GM23248 (cell line): ENCODE measurements at regions not wholly inside any gene's neighbourhood (a gene's known extent, or its start where the extent isn't known, plus 50 kb on each side); places are given as distances from the start of the nearest gene placed in this dataset.

Experiments
- DNase-seq: peaks from one replicate; pipeline ENCODE4 v3.0.0-alpha.2; 2015
- H2AFZ ChIP-seq: fragments of 200-600 bp; sonication (generic); 2 replicates; pipeline ENCODE4 v1.6.1; 2016; ENCODE audit warnings: antibody characterized with exemption
- H3F3A ChIP-seq: fragments of 200-600 bp; sonication (generic); 2 replicates; pipeline ENCODE4 v1.6.1; 2016; ENCODE audit warnings: mild to moderate bottlenecking, antibody characterized with exemption, mixed run types; ENCODE audit not compliant: insufficient read depth
- H3K27ac ChIP-seq: fragments of 200-600 bp; sonication (generic); 2 replicates; pipeline ENCODE4 v1.5.1; 2016; ENCODE audit warnings: mild to moderate bottlenecking
- H3K27me3 ChIP-seq: fragments of 200-600 bp; sonication (generic); replicated peaks from 2 replicates; pipeline ENCODE4 v1.6.1; 2016; ENCODE audit warnings: mild to moderate bottlenecking; ENCODE audit not compliant: insufficient read depth
- H3K36me3 ChIP-seq: fragments of 200-600 bp; sonication (generic); 2 replicates; pipeline ENCODE4 v1.6.1; 2016; ENCODE audit warnings: low read depth, mild to moderate bottlenecking
- H3K4me1 ChIP-seq: fragments of 200-600 bp; sonication (generic); 2 replicates; pipeline ENCODE4 v1.6.1; 2016; ENCODE audit warnings: mild to moderate bottlenecking; ENCODE audit not compliant: insufficient read depth
- H3K4me2 ChIP-seq: fragments of 200-600 bp; sonication (generic); one replicate; pipeline ENCODE4 v1.6.1; 2016; ENCODE audit warnings: mild to moderate bottlenecking; ENCODE audit not compliant: unreplicated experiment
- H3K4me3 ChIP-seq: fragments of 200-600 bp; sonication (generic); 2 replicates; pipeline ENCODE4 v1.5.1; 2016; ENCODE audit warnings: mild to moderate bottlenecking
- H3K79me2 ChIP-seq: fragments of 200-600 bp; sonication (generic); 2 replicates; pipeline ENCODE4 v1.6.1; 2016; ENCODE audit warnings: mild to moderate bottlenecking; ENCODE audit not compliant: insufficient read depth
- H3K9ac ChIP-seq: fragments of 200-600 bp; sonication (generic); 2 replicates; pipeline ENCODE4 v1.6.1; 2016; ENCODE audit warnings: mild to moderate bottlenecking
- H3K9me2 ChIP-seq: fragments of 200-600 bp; sonication (generic); 2 replicates; pipeline ENCODE4 v1.6.1; 2016; ENCODE audit warnings: mixed run types, mild to moderate bottlenecking, moderate library complexity; ENCODE audit not compliant: insufficient read depth
- H3K9me3 ChIP-seq: fragments of 200-600 bp; sonication (generic); one replicate; pipeline ENCODE4 v1.6.1; 2017; ENCODE audit warnings: low read depth
- H4K20me1 ChIP-seq: fragments of 200-600 bp; sonication (generic); 2 replicates; pipeline ENCODE4 v1.6.0; 2016; ENCODE audit not compliant: insufficient read depth
- EZH2 ChIP-seq: fragments of 200-600 bp; sonication (generic); IDR thresholded peaks from 2 replicates; pipeline ENCODE4 v1.6.1; 2018; ENCODE audit warnings: antibody characterized with exemption, mild to moderate bottlenecking; ENCODE audit not compliant: insufficient read depth, poor library complexity, severe bottlenecking
- EZH2phosphoT487 ChIP-seq: fragments of 200-600 bp; sonication (generic); IDR thresholded peaks from 2 replicates; pipeline ENCODE4 v1.6.1; 2018; ENCODE audit warnings: antibody characterized with exemption, moderate library complexity, mild to moderate bottlenecking, low read depth; ENCODE audit not compliant: insufficient read depth
- WGBS, 2 experiments: methylation state at CpG; one replicate each; pipeline ENCODE4 v1.1.6; 2015 to 2017; ENCODE audit warnings: low lambda C conversion rate in 2 of 2, low coverage in 1 of 2; ENCODE audit errors: missing lambda C conversion rate in 2 of 2; 5-methylcytosine and 5-hydroxymethylcytosine counted together
- in situ Hi-C: fragments of 300-500 bp; cut with MboI; formaldehyde crosslinking; loops from 2 replicates; pipeline ENCODE4 v1.15.0; 2020

DNA sequence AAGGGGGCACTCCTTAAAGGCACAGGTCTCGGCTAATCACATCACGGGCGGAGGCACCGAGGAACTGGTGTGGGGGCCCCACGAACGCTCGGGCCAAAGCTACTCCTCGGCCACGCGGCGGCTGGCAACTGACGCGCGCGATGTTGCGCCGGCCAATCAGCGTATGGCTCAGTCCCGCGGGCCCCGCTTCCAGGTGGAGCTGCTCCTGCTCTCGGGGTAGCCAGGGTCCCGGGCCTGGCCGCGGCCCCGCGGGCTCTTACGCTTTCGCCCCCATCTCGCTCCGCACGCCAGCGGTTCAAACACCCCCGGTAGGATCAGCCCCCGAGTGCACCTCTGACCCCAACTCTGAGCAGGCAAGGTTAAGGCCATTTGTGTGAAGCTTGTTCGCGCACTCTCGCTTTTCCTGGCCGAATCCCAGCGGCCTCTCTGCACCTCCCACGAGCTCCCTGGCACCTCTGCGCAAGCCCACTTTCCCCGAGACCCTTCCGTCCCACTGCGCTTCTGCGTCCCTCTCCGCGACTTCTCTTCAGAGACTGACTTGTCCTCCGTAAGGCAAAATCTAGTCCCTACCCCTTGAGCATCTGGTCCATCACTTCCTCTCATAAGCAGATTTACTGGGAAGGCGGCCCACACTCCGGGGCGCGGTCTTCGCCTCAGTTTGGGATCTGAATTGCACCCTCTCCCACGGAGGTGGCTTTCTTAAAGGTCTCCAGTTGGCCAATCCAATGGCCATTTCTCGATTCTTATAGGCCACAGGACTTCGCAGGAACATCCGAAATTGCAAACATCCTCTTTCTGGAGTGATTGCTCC lies 200.9 kb upstream of the TBX20 start:
- H3K36me3 ChIP-seq: no peaks in the 10 kb centered on the region
- no peaks in the 10 kb centered on the region for H3K9me3 ChIP-seq
- WGBS, 2 experiments: 9 to 13% methylated on average over 47 to 57 of the region's 58 CpGs
- H4K20me1 ChIP-seq: no peaks in the 10 kb centered on the region
- no peak for TF ChIP-seq EZH2
- no peak for TF ChIP-seq EZH2phosphoT487
- no peak overlapping the region for H3K4me2 ChIP-seq
- H3K4me1 ChIP-seq: no peaks in the 10 kb centered on the region
- in situ Hi-C loops: no loop called here
- no peak overlapping the region for H2AFZ ChIP-seq
- H3K4me3 ChIP-seq: no peak overlapping the region
- H3F3A ChIP-seq: no peaks in the 10 kb centered on the region
- no peaks in the 10 kb centered on the region for H3K9me2 ChIP-seq
- H3K27me3 ChIP-seq: peaks cover 19% of the 10 kb centered on the region; the same call in 1 of the 2 replicates
- no peak overlapping the region for H3K27ac ChIP-seq
- no peak overlapping the region for H3K9ac ChIP-seq
- H3K79me2 ChIP-seq: no peaks in the 10 kb centered on the region
- DNase-seq: no peak

DNA sequence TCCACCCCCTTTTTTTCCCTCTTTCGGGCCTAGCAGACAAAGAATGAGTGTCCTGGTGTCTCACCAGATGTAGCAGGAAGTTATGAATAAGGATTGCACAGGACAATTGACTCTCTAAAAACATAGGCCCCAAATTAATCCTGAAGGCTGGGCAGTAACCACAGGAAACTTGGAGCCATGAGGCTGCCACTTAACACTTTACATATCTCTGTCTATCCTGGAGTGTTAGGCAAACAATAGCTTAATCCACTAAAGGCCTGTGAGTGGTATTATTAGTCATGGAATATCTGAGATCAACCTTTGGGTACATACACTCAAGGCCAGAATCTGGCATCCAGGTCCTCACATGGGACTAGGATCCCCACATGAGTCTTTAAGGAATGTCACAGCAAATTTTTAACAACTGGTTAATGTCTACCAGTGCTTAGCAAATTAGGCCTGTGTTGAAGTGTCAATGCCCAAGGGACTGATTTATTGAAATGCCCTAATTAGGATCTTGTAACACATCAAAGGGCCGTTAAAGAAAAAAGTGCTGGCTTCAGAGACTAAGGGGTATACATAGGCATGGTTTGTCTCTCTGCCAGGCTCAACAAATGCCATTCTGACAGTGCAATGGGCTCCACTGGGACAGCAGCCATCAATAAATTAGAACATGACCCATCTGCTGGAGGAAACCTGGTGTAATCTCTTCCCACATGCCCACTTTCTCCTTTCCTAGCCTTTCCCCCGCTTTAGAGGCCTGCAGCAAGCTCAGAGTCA lies 196.7 kb upstream of the TBX20 start:
- Histone ChIP-seq H3K36me3 (no peaks in the 10 kb centered on the region), H3K9me2 (no peaks in the 10 kb centered on the region), H4K20me1 (no peaks in the 10 kb centered on the region), H3K79me2 (no peaks in the 10 kb centered on the region), H3K27me3 (peaks cover 19% of the 10 kb centered on the region; the same call in 1 of the 2 replicates), H3K9ac (no peak overlapping the region), H3K27ac (no peak overlapping the region), H3K9me3 (no peaks in the 10 kb centered on the region), H3K4me2 (no peak overlapping the region), H2AFZ (no peak overlapping the region), H3K4me3 (no peak overlapping the region), H3F3A (no peaks in the 10 kb centered on the region), H3K4me1 (no peaks in the 10 kb centered on the region)
- TF ChIP-seq EZH2phosphoT487 (no peak), EZH2 (no peak)
- DNase-seq: no peak
- WGBS, 2 experiments: 3 to 9% methylated on average over 3 of the region's 3 CpGs
- in situ Hi-C loops: no loop called here

DNA sequence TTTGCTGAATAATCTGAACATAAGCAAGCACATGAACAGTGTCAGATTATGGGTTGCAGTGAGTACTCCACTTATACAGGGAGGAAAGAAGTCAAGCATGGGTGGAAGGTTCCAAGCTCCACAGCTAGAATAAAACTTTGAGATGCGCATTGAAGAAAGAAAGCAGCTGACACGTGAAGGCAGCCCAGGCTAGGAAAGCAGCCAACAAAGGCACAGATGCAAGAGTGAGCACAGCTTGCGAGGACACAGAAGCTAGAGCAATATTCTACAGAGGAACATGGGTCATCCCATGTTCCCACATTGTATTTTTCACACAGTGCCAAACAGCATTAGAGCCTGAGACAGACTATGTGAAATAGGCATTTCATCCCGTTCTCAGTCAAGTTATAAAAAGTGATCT lies 194.6 kb upstream of the TBX20 start:
- no peak overlapping the region for H3K27ac ChIP-seq
- H2AFZ ChIP-seq: no peak overlapping the region
- H3F3A ChIP-seq: no peaks in the 10 kb centered on the region
- DNase-seq: no peak
- no peaks in the 10 kb centered on the region for H3K4me1 ChIP-seq
- H3K4me3 ChIP-seq: no peak overlapping the region
- no peaks in the 10 kb centered on the region for H3K9me3 ChIP-seq
- no peak overlapping the region for H3K9ac ChIP-seq
- H4K20me1 ChIP-seq: no peaks in the 10 kb centered on the region
- H3K9me2 ChIP-seq: no peaks in the 10 kb centered on the region
- no peaks in the 10 kb centered on the region for H3K36me3 ChIP-seq
- 0 out of 2 replicates have a peak, but pooled peaks cover 6% of the 10 kb centered on the region for H3K27me3 ChIP-seq
- TF ChIP-seq EZH2phosphoT487 (no peak), EZH2 (no peak)
- in situ Hi-C loops: no loop called here
- 4 to 6% methylated on average over 4 of the region's 4 CpGs for WGBS, 2 experiments
- no peak overlapping the region for H3K4me2 ChIP-seq
- H3K79me2 ChIP-seq: no peaks in the 10 kb centered on the region

DNA sequence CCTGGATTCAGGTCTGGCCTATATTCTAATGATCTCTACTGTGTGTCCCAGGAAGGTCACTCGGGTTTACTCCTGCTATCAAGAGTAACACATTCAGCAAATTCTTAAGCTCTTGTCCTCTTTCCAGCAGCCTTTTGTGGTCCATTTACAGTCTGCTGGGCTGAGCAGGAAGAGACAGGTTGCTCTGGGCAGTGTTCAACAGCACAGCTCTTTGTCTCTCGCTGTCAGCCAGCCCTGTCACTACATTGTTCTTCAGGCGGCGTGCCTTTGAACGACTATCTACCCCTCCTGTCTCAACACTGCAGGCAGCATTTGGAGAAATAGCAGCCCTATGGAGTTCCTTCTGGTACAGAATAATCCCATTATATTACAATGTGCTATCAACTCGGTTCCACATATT lies 192.2 kb upstream of the TBX20 start:
- Histone ChIP-seq H3K36me3 (no peaks in the 10 kb centered on the region), H3K79me2 (no peaks in the 10 kb centered on the region), H3K4me3 (no peak overlapping the region), H3K4me1 (no peaks in the 10 kb centered on the region), H3K27ac (no peak overlapping the region), H3K9me2 (no peaks in the 10 kb centered on the region), H3F3A (no peaks in the 10 kb centered on the region), H4K20me1 (no peaks in the 10 kb centered on the region), H3K9ac (no peak overlapping the region), H3K27me3 (no peaks in the 10 kb centered on the region), H3K4me2 (no peak overlapping the region), H3K9me3 (no peaks in the 10 kb centered on the region), H2AFZ (no peak overlapping the region)
- WGBS, 2 experiments: 18 to 24% methylated on average over 6 of the region's 6 CpGs
- in situ Hi-C loops: no loop called here
- TF ChIP-seq EZH2: no peak
- TF ChIP-seq EZH2phosphoT487: no peak
- DNase-seq: no peak
